CD4-positive, alpha-beta memory T cell (primary cell): ENCODE measurements at regions not wholly inside any gene's neighbourhood (a gene's known extent, or its start where the extent isn't known, plus 50 kb on each side); places are given as distances from the start of the nearest gene placed in this dataset.

ENCODE experiments used
- CTCF ChIA-PET: fragments of 350-600 bp; sonication (Branson Sonifier 250); formaldehyde crosslinking; loops from one replicate; lab custom pipeline; 2021; ENCODE audit warnings: inconsistent platforms; ENCODE audit not compliant: partially characterized antibody; lab: Charles Lee
- POLR2A ChIA-PET: fragments of 350-600 bp; sonication (Branson Sonifier 250); formaldehyde crosslinking; loops from one replicate; lab custom pipeline; 2021; ENCODE audit not compliant: partially characterized antibody; lab: Charles Lee
- DNase-seq, 5 donors: peaks; one replicate each; pipeline versions ENCODE4 v3.0.0 to v3.0.0-alpha.2; 2020 to 2022; ENCODE audit warnings: mixed read lengths in 1 of 5
- H3K27ac ChIP-seq: one replicate; pipeline ENCODE4 v1.7.0; 2013; ENCODE audit warnings: low read depth, low read length
- H3K27me3 ChIP-seq: 2 replicates; pipeline ENCODE4 v1.7.0; 2013; ENCODE audit warnings: mild to moderate bottlenecking, low read length, moderate library complexity; ENCODE audit not compliant: insufficient read depth
- H3K36me3 ChIP-seq: 2 replicates; pipeline ENCODE4 v1.7.0; 2013; ENCODE audit warnings: mild to moderate bottlenecking, low read length, moderate library complexity; ENCODE audit not compliant: insufficient read depth
- H3K4me1 ChIP-seq: 2 replicates; pipeline ENCODE4 v1.7.0; 2013; ENCODE audit warnings: mild to moderate bottlenecking, low read length, moderate library complexity; ENCODE audit not compliant: insufficient read depth
- H3K4me3 ChIP-seq, 2 donors: one replicate each; pipeline ENCODE4 v1.7.0; 2013; ENCODE audit warnings: low read length in 2 of 2, mild to moderate bottlenecking in 1 of 2
- H3K9me3 ChIP-seq, 2 donors: one replicate each; pipeline ENCODE4 v1.7.0; 2013; ENCODE audit warnings: low read length in 2 of 2, control low read depth in 1 of 2; ENCODE audit not compliant: control insufficient read depth in 1 of 2
- H3K27ac Mint-ChIP-seq, 7 donors: one replicate each; pipeline ENCODE4 v1.8.0; 2020 to 2021; ENCODE audit warnings: mixed read lengths in 7 of 7, mild to moderate bottlenecking in 6 of 7, inconsistent platforms in 3 of 7, moderate library complexity in 3 of 7
- H3K27me3 Mint-ChIP-seq, 2 donors: one replicate each; pipeline ENCODE4 v1.8.0; 2020 to 2021; ENCODE audit warnings: mixed read lengths in 2 of 2
- H3K36me3 Mint-ChIP-seq, 2 donors: one replicate each; pipeline ENCODE4 v1.8.0; 2020 to 2021; ENCODE audit warnings: mixed read lengths in 2 of 2, inconsistent platforms in 1 of 2, mild to moderate bottlenecking in 1 of 2
- H3K4me1 Mint-ChIP-seq, 4 donors: one replicate each; pipeline ENCODE4 v1.8.0; 2020 to 2021; ENCODE audit warnings: mixed read lengths in 4 of 4, mild to moderate bottlenecking in 1 of 4
- H3K4me3 Mint-ChIP-seq, 8 donors: one replicate each; pipeline ENCODE4 v1.8.0; 2020 to 2021; ENCODE audit warnings: mixed read lengths in 8 of 8, mild to moderate bottlenecking in 7 of 8, moderate library complexity in 6 of 8, inconsistent platforms in 3 of 8
- H3K9me3 Mint-ChIP-seq, 8 donors: one replicate each; pipeline ENCODE4 v1.8.0; 2020 to 2021; ENCODE audit warnings: mixed read lengths in 8 of 8, mild to moderate bottlenecking in 5 of 8, inconsistent platforms in 3 of 8, moderate library complexity in 1 of 8
- intact Hi-C: fragments of 100-400 bp; cut with micrococcal nuclease; formaldehyde crosslinking; loops from one replicate; pipeline ENCODE4 v1.15.1; 2023

DNA sequence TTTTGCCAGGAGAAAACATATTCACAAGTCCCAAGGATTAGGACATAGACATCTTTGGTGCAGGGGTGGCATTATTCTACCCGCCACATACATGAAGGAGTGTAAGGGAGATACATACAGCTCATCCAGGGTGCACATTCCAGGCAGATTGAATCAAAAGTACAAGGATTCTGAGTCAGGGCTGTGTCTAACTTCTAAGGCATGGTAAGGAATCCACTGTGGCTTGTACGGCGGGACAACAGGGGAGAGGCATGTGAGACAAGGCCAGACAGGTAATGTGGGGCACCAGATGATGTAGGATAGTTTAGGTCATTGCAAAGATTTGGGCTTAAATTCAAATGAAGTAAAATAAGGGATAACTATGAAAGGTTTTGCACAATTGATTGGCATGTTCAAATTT is 780.9 kb downstream of the C6orf118 start:
- Histone ChIP-seq H3K27me3 (no peaks in the 10 kb centered on the region), H3K4me3 (no peak overlapping the region), H3K27ac (no peak overlapping the region), H3K9me3 (no peaks in the 10 kb centered on the region), H3K36me3 (no peaks in the 10 kb centered on the region), H3K4me1 (no peaks in the 10 kb centered on the region)
- CTCF ChIA-PET = no interaction called here
- Mint-ChIP-seq H3K4me1 (no peaks in the 10 kb centered on the region), H3K4me3 (no peak overlapping the region), H3K27ac (no peak overlapping the region), H3K9me3 (peaks cover 0 to 14% (median 7%) of the 10 kb centered on the region in 8 donors), H3K36me3 (no peaks in the 10 kb centered on the region), H3K27me3 (no peaks in the 10 kb centered on the region)
- intact Hi-C loops = no loop called here
- POLR2A ChIA-PET = no interaction called here
- no peak for DNase-seq

DNA sequence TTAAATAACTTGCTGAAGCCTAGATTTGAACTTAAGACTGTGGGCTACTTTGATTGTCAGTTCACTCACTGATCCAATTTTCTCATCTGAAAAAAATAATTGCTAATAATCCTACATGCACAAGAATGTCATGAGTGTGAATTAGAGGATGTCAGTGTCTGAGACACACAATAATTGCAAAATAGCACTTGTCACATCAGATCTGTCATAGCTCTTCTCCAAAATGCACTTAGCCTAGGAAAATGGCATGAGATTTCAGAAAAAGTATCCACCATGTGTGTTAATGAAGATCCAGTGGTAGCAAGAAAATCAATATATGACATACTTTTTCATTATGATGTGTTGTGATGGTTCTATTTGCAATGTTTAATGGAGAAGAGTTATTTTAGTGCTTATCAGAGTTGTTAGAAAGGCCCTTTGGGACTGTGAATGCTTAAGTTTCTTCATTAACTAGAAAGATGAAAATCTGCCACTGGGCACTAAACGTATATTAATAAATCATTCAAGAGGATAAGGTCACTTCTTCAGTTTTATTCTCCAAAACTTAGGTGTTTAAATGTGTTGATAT is 786.2 kb downstream of the C6orf118 start:
- no peaks in the 10 kb centered on the region for H3K4me1 Mint-ChIP-seq
- ChIA-PET CTCF (no interaction called here), POLR2A (no interaction called here)
- Histone ChIP-seq H3K4me3 (no peak overlapping the region), H3K27me3 (no peaks in the 10 kb centered on the region), H3K9me3 (no peaks in the 10 kb centered on the region), H3K27ac (no peak overlapping the region), H3K36me3 (no peaks in the 10 kb centered on the region), H3K4me1 (no peaks in the 10 kb centered on the region)
- intact Hi-C loops = no loop called here
- peaks cover 0 to 33% (median 10%) of the 10 kb centered on the region in 8 donors for H3K9me3 Mint-ChIP-seq
- DNase-seq = no peak
- no peak overlapping the region for H3K27ac Mint-ChIP-seq
- H3K36me3 Mint-ChIP-seq = no peaks in the 10 kb centered on the region
- H3K27me3 Mint-ChIP-seq = no peaks in the 10 kb centered on the region
- H3K4me3 Mint-ChIP-seq = no peak overlapping the region

DNA sequence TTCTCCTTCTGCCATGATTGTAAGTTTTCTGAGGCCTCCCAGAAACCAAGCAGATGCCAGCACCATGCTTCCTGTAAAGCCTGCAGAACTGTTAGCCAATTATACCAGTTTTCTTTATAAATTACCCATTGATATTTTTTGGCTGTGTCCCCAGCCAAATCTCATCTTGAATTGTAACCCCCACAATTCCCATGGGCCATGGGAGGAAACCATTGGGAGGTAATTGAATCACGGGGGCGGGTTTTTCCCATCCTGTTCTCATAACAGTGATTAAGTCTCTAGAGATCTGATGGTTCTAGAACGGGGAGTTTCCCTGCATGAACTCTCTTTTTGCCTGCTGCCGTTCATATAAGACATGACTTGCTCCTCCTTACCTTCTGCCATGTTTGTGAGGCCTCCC is 788.5 kb downstream of the C6orf118 start:
- Mint-ChIP-seq H3K27me3 (no peaks in the 10 kb centered on the region), H3K36me3 (no peaks in the 10 kb centered on the region), H3K4me1 (no peaks in the 10 kb centered on the region), H3K9me3 (peaks cover 0 to 26% (median 9%) of the 10 kb centered on the region in 8 donors), H3K27ac (no peak overlapping the region), H3K4me3 (no peak overlapping the region)
- Histone ChIP-seq H3K27ac (no peak overlapping the region), H3K9me3 (no peaks in the 10 kb centered on the region), H3K36me3 (no peaks in the 10 kb centered on the region), H3K27me3 (no peaks in the 10 kb centered on the region), H3K4me1 (no peaks in the 10 kb centered on the region), H3K4me3 (no peak overlapping the region)
- no peak for DNase-seq
- CTCF ChIA-PET = no interaction called here
- intact Hi-C loops = no loop called here
- POLR2A ChIA-PET = no interaction called here

DNA sequence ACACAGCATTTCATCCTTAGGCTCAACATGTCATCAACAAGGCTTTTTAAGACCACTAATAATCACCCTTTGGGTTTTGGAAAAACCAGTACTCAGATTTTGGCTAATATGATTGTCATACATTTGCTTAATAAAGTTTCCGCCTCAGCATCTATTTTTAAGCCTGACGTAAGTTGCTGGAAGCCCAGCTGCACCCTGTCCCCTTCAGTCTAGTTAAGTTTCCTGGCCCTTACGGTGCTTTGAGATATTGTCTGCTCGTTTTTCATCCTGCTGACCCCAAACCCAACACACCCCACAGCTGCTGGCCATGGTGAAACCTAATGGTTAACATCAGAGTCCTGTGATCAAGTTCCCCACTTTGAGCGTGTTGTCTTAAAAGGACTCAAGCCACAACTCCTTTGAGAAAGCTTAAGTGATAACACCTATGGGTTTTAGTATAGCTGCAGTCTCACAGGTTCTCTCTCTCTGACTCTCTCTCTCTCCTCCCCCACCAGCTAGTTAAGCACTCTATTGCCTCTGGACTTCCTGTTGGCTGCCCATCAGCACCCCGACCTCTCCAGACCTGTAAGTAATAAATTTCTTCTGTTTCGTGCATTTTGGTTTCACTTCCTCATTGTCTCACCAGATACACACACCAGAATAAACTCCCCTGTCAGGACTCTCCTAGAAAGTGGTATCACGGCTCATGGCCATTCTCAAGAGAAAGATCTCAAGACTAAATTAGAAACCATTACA is 802.0 kb downstream of the C6orf118 start:
- no peak overlapping the region for H3K27ac ChIP-seq
- DNase-seq = no peak
- H3K9me3 ChIP-seq = no peaks in the 10 kb centered on the region
- CTCF ChIA-PET = no interaction called here
- no peaks in the 10 kb centered on the region for H3K36me3 ChIP-seq
- no peak overlapping the region for H3K4me3 ChIP-seq
- Mint-ChIP-seq H3K27ac (peak overlapping the region in 1 of 7 donors; percentile 0), H3K4me1 (no peaks in the 10 kb centered on the region), H3K9me3 (peaks cover 0 to 8% (median 5%) of the 10 kb centered on the region in 8 donors), H3K27me3 (no peaks in the 10 kb centered on the region), H3K36me3 (no peaks in the 10 kb centered on the region), H3K4me3 (no peak overlapping the region)
- intact Hi-C loops = no loop called here
- POLR2A ChIA-PET = no interaction called here
- H3K27me3 ChIP-seq = no peaks in the 10 kb centered on the region
- H3K4me1 ChIP-seq = no peaks in the 10 kb centered on the region

DNA sequence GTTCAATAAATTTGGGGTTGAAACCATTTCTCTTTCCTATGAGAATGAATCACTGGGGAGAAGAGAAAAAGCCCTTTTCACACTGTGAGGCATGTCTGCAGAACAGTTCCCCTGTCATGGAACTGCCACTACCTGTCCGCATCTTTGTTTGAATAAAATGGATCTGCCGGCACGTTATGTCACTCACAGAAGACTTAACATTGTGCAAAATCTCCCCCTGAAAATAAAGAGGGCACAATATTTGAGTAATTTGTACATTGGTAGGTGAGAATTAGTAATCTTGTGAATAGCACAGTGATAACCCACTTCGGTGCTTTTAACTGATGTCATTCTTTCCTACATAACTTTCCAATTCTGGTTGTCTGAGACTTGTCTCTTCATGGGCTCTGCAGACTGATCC is 804.0 kb downstream of the C6orf118 start:
- Histone ChIP-seq H3K4me1 (no peaks in the 10 kb centered on the region), H3K4me3 (no peak overlapping the region), H3K27ac (no peak overlapping the region), H3K9me3 (no peaks in the 10 kb centered on the region), H3K36me3 (no peaks in the 10 kb centered on the region), H3K27me3 (no peaks in the 10 kb centered on the region)
- Mint-ChIP-seq H3K36me3 (no peaks in the 10 kb centered on the region), H3K4me1 (no peaks in the 10 kb centered on the region), H3K27me3 (no peaks in the 10 kb centered on the region), H3K27ac (no peak overlapping the region), H3K4me3 (no peak overlapping the region), H3K9me3 (peaks cover 0 to 7% (median 2%) of the 10 kb centered on the region in 8 donors)
- intact Hi-C loops = no loop called here
- POLR2A ChIA-PET = no interaction called here
- no peak for DNase-seq
- CTCF ChIA-PET = no interaction called here

DNA sequence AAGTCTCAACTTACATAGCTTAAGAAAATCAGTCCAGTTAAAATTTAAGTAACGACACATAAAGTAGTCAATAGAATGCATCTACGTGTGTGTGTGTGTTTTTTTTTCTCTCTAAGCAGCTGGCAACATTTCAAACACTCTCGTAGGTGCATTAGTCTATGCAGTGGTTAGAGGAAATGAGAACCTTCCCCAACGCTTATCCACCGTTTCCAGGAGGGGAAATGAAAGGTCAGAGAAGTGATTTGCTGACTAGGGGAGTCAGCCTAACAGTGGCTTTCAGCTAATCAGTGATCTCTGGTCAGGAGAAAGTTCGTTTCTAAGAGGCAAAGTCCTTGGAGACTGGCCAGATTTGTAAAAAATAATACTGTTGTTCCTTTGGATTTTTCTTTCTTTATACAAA is 806.6 kb downstream of the C6orf118 start:
- CTCF ChIA-PET = no interaction called here
- H3K4me1 ChIP-seq = no peaks in the 10 kb centered on the region
- Mint-ChIP-seq H3K4me3 (no peak overlapping the region), H3K4me1 (no peaks in the 10 kb centered on the region), H3K27ac (no peak overlapping the region), H3K27me3 (no peaks in the 10 kb centered on the region), H3K9me3 (peaks cover 0 to 7% (median 2%) of the 10 kb centered on the region in 8 donors), H3K36me3 (no peaks in the 10 kb centered on the region)
- H3K27me3 ChIP-seq = no peaks in the 10 kb centered on the region
- DNase-seq = no peak
- intact Hi-C loops = no loop called here
- no peak overlapping the region for H3K27ac ChIP-seq
- H3K36me3 ChIP-seq = no peaks in the 10 kb centered on the region
- H3K4me3 ChIP-seq = no peak overlapping the region
- POLR2A ChIA-PET = no interaction called here
- no peaks in the 10 kb centered on the region for H3K9me3 ChIP-seq

DNA sequence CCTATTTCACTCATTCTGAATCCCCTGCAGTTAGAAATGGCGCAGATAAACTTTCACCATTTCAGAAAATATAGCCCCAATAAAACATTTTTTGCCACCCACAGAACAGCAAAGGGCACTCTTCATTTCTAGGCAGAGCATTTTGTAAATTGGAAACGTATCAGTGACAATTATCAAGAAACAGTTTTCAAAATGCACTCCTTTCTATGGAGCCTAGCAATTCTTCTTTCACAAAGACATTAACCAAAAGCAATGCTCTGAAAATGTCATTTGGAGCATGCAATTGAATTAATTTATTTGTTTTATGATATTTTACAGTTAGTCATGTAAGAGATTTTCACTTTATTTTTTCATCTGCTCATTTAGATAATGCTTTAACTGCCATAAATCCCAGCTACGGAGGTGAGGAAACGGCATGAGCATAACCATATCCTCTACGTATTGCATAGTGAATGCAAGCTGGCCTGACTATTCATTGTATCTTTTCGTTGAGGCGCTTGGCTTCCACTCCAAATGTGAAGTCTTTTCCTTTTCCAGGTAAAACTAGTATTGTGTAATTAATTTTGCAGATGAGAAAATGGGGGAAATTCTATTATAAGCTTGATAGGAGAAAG is 813.4 kb downstream of the C6orf118 start:
- intact Hi-C loops = no loop called here
- ChIA-PET POLR2A (no interaction called here), CTCF (no interaction called here)
- Mint-ChIP-seq H3K27ac (no peak overlapping the region), H3K4me3 (no peak overlapping the region), H3K36me3 (no peaks in the 10 kb centered on the region), H3K27me3 (no peaks in the 10 kb centered on the region), H3K9me3 (peaks cover 0 to 9% (median 3%) of the 10 kb centered on the region in 8 donors), H3K4me1 (no peaks in the 10 kb centered on the region)
- Histone ChIP-seq H3K4me3 (no peak overlapping the region), H3K27ac (no peak overlapping the region), H3K9me3 (no peaks in the 10 kb centered on the region), H3K36me3 (no peaks in the 10 kb centered on the region), H3K4me1 (no peaks in the 10 kb centered on the region), H3K27me3 (no peaks in the 10 kb centered on the region)
- no peak for DNase-seq
